ENCODE measurements at regions not wholly inside any gene's neighbourhood (a gene's known extent, or its start where the extent isn't known, plus 50 kb on each side); places are given as distances from the start of the nearest gene placed in this dataset.

- TF ChIP-seq REST (IDR thresholded peaks at IDR 0.05; ENCODE audit: insufficient read depth in 1 of 2, low read depth in 2 of 2, low read length in 1 of 2) (no peak), TCF7L2 (IDR thresholded peaks at IDR 0.05; ENCODE audit: low read depth, low read length) (no peak), SIN3A (IDR thresholded peaks at IDR 0.05; ENCODE audit: borderline replicate concordance, insufficient read depth, low read depth, low read length) (no peak), POLR2AphosphoS5 (IDR thresholded peaks at IDR 0.05; ENCODE audit: low read depth, low read length) (no peak), CTCF (IDR thresholded peaks at IDR 0.05) (no peak)
- in situ Hi-C loops (cut with HindIII; ENCODE audit: low pct_unique_long_range_greater_than_20kb, low sequenced_read_pairs) (no loop called here), intact Hi-C loops (cut with micrococcal nuclease; ENCODE audit: unreplicated experiment) (no loop called here)
These were observed 1240.3 kb downstream of the BRD1 start for GRCh38 chr22:48587236-48587865.

GRCh38 chr22:48586799-48587185 is 1240.9 kb downstream of the BRD1 start:
- in situ Hi-C loops (cut with HindIII; ENCODE audit: low pct_unique_long_range_greater_than_20kb, low sequenced_read_pairs) (no loop called here), intact Hi-C loops (cut with micrococcal nuclease; ENCODE audit: unreplicated experiment) (no loop called here)
- DNase-seq (ENCODE audit: low read depth, low spot score) = no peak
- TF ChIP-seq POLR2AphosphoS5 (IDR thresholded peaks at IDR 0.05; ENCODE audit: low read depth, low read length) = no peak
- CTCF ChIA-PET = no interaction called here
- Histone ChIP-seq H3K36me3 (ENCODE audit: control insufficient read depth, insufficient read depth, low read length) (no peaks in the 10 kb centered on the region), H3K27ac (ENCODE audit: low read length) (no peak overlapping the region), H3K27me3 (ENCODE audit: control insufficient read depth, insufficient read depth, low read length) (no peaks in the 10 kb centered on the region), H3K9me3 (ENCODE audit: control insufficient read depth, insufficient read depth, low read depth, low read length) (no peaks in the 10 kb centered on the region), H3K4me1 (ENCODE audit: control insufficient read depth, insufficient read depth, low read length) (no peaks in the 10 kb centered on the region), H3K4me3 (ENCODE audit: low read depth in 2 of 2, low read length in 2 of 2) (no peak overlapping the region)
- POLR2A ChIA-PET = no interaction called here
- no peak for ATAC-seq
- BruUV-seq (replicated peaks) = no TSS peak

More at GRCh38 chr22:48587236-48587865, 1240.3 kb downstream of the BRD1 start:
- no peak for DNase-seq (ENCODE audit: low read depth, low spot score)
- H3K36me3 ChIP-seq (ENCODE audit: control insufficient read depth, insufficient read depth, low read length) = no peaks in the 10 kb centered on the region
- H3K4me3 ChIP-seq (ENCODE audit: low read depth in 2 of 2, low read length in 2 of 2) = no peak overlapping the region
- no TSS peak for BruUV-seq (replicated peaks)
- no peaks in the 10 kb centered on the region for H3K4me1 ChIP-seq (ENCODE audit: control insufficient read depth, insufficient read depth, low read length)
- H3K9me3 ChIP-seq (ENCODE audit: control insufficient read depth, insufficient read depth, low read depth, low read length) = no peaks in the 10 kb centered on the region
- no peak overlapping the region for H3K27ac ChIP-seq (ENCODE audit: low read length)
- no peak for ATAC-seq
- POLR2A ChIA-PET = no interaction called here
- CTCF ChIA-PET = no interaction called here
- no peaks in the 10 kb centered on the region for H3K27me3 ChIP-seq (ENCODE audit: control insufficient read depth, insufficient read depth, low read length)

GRCh38 chr22:48585916-48586798 is 1241.5 kb downstream of the BRD1 start:
- Histone ChIP-seq H3K4me1 (ENCODE audit: control insufficient read depth, insufficient read depth, low read length) (no peaks in the 10 kb centered on the region), H3K27me3 (ENCODE audit: control insufficient read depth, insufficient read depth, low read length) (no peaks in the 10 kb centered on the region), H3K4me3 (ENCODE audit: low read depth in 2 of 2, low read length in 2 of 2) (no peak overlapping the region), H3K9me3 (ENCODE audit: control insufficient read depth, insufficient read depth, low read depth, low read length) (no peaks in the 10 kb centered on the region), H3K27ac (ENCODE audit: low read length) (no peak overlapping the region), H3K36me3 (ENCODE audit: control insufficient read depth, insufficient read depth, low read length) (no peaks in the 10 kb centered on the region)
- TF ChIP-seq CTCF (IDR thresholded peaks at IDR 0.05) = no peak
- TF ChIP-seq SIN3A (IDR thresholded peaks at IDR 0.05; ENCODE audit: borderline replicate concordance, insufficient read depth, low read depth, low read length) = no peak
- TF ChIP-seq TCF7L2 (IDR thresholded peaks at IDR 0.05; ENCODE audit: low read depth, low read length) = no peak
- no peak for TF ChIP-seq REST (IDR thresholded peaks at IDR 0.05; ENCODE audit: insufficient read depth in 1 of 2, low read depth in 2 of 2, low read length in 1 of 2)
- no peak for TF ChIP-seq POLR2AphosphoS5 (IDR thresholded peaks at IDR 0.05; ENCODE audit: low read depth, low read length)
- intact Hi-C loops (cut with micrococcal nuclease; ENCODE audit: unreplicated experiment) = no loop called here
- ATAC-seq = no peak
- no TSS peak for BruUV-seq (replicated peaks)
- in situ Hi-C loops (cut with HindIII; ENCODE audit: low pct_unique_long_range_greater_than_20kb, low sequenced_read_pairs) = no loop called here
- CTCF ChIA-PET = no interaction called here
- POLR2A ChIA-PET = no interaction called here
- DNase-seq (ENCODE audit: low read depth, low spot score) = no peak

Measured in Panc1 (cell line).